Astrocyte (in vitro differentiated cells and primary cell): ENCODE measurements at regions not wholly inside any gene's neighbourhood (a gene's known extent, or its start where the extent isn't known, plus 50 kb on each side); places are given as distances from the start of the nearest gene placed in this dataset.

ENCODE experiments used
- EZH2 ChIP-seq: IDR thresholded peaks from 2 replicates; pipeline ENCODE4 v1.6.1; 2012; ENCODE audit warnings: mild to moderate bottlenecking, low read length, inconsistent platforms; ENCODE audit not compliant: insufficient read depth
- TF ChIP-seq, protein P1 (sequence below): IDR thresholded peaks from 2 replicates; pipeline ENCODE4 v1.5.1; 2011; ENCODE audit warnings: low read depth, mild to moderate bottlenecking, inconsistent platforms, low read length, moderate library complexity; ENCODE audit not compliant: insufficient read depth

DNA sequence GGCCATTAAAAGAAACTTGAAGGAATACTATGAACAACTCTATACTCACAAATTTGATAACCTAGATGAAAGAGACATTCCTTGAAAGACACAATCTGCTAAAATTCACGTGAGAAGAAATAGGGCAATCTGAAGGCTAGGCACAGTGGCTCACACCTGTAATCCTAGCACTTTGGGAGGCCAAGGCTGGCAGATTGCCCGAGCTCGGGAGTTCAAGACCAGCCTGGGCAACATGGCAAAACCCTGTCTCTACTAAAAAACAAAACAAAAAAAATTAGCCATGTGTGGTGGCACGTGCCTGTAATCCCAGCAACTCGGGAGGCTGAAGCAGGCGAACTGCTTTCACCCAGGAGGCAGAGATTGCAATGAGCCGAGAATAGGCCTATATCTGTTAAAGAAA is 104.8 kb downstream of the HES1 start:
- TF ChIP-seq, protein P1, sequence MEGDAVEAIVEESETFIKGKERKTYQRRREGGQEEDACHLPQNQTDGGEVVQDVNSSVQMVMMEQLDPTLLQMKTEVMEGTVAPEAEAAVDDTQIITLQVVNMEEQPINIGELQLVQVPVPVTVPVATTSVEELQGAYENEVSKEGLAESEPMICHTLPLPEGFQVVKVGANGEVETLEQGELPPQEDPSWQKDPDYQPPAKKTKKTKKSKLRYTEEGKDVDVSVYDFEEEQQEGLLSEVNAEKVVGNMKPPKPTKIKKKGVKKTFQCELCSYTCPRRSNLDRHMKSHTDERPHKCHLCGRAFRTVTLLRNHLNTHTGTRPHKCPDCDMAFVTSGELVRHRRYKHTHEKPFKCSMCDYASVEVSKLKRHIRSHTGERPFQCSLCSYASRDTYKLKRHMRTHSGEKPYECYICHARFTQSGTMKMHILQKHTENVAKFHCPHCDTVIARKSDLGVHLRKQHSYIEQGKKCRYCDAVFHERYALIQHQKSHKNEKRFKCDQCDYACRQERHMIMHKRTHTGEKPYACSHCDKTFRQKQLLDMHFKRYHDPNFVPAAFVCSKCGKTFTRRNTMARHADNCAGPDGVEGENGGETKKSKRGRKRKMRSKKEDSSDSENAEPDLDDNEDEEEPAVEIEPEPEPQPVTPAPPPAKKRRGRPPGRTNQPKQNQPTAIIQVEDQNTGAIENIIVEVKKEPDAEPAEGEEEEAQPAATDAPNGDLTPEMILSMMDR = no peak
- TF ChIP-seq EZH2 = no peak
